ENCODE measurements at regions not wholly inside any gene's neighbourhood (a gene's known extent, or its start where the extent isn't known, plus 50 kb on each side); places are given as distances from the start of the nearest gene placed in this dataset.

- intact Hi-C loops (cut with DNase I): no loop called here
- DNase-seq: no peak
Measured at GRCh38 chr11:104666624-104667023, 231.6 kb downstream of the CASP12 start.

GRCh38 chr11:104665641-104666040 is 232.6 kb downstream of the CASP12 start:
- DNase-seq: no peak
- intact Hi-C loops (cut with DNase I): no loop called here

- DNase-seq: no peak
- intact Hi-C loops (cut with DNase I): no loop called here
Measured at GRCh38 chr11:104663190-104664140, 234.8 kb downstream of the CASP12 start.

GRCh38 chr11:104661901-104662300 is 236.4 kb downstream of the CASP12 start:
- intact Hi-C loops (cut with DNase I): no loop called here
- DNase-seq: no peak

GRCh38 chr11:104661471-104661870 is 236.8 kb downstream of the CASP12 start:
- DNase-seq: no peak
- intact Hi-C loops (cut with DNase I): no loop called here

- DNase-seq: no peak
- intact Hi-C loops (cut with DNase I): no loop called here
Measured at GRCh38 chr11:104658177-104658576, 240.1 kb downstream of the CASP12 start.

GRCh38 chr11:104657083-104657482 is 241.2 kb downstream of the CASP12 start:
- intact Hi-C loops (cut with DNase I): no loop called here
- no peak for DNase-seq

- intact Hi-C loops (cut with DNase I): no loop called here
- DNase-seq: no peak
Measured at GRCh38 chr11:104655066-104655465, 243.2 kb downstream of the CASP12 start.

- intact Hi-C loops (cut with DNase I): no loop called here
- DNase-seq: no peak
Measured at GRCh38 chr11:104654181-104654813, 244.0 kb downstream of the CASP12 start.

GRCh38 chr11:104653407-104653806 is 244.9 kb downstream of the CASP12 start:
- intact Hi-C loops (cut with DNase I): no loop called here
- no peak for DNase-seq

- DNase-seq: no peak
- intact Hi-C loops (cut with DNase I): no loop called here
Measured at GRCh38 chr11:104652996-104653395, 245.3 kb downstream of the CASP12 start.

- intact Hi-C loops (cut with DNase I): no loop called here
- no peak for DNase-seq
Measured at GRCh38 chr11:104650234-104650633, 248.0 kb downstream of the CASP12 start.

GRCh38 chr11:104649002-104649401 is 249.3 kb downstream of the CASP12 start:
- intact Hi-C loops (cut with DNase I): no loop called here
- DNase-seq: no peak

GRCh38 chr11:104645261-104646222 is 252.7 kb downstream of the CASP12 start:
- no peak for DNase-seq
- intact Hi-C loops (cut with DNase I): no loop called here

GRCh38 chr11:104637662-104638170 is 260.5 kb downstream of the CASP12 start:
- DNase-seq: no peak
- intact Hi-C loops (cut with DNase I): no loop called here

- intact Hi-C loops (cut with DNase I): no loop called here
- DNase-seq: no peak
Measured at GRCh38 chr11:104633226-104633625, 265.0 kb downstream of the CASP12 start.

GRCh38 chr11:104630352-104630751 is 267.9 kb downstream of the CASP12 start:
- intact Hi-C loops (cut with DNase I): no loop called here
- DNase-seq: no peak

GRCh38 chr11:104625246-104625645 is 273.0 kb downstream of the CASP12 start:
- DNase-seq: no peak
- intact Hi-C loops (cut with DNase I): no loop called here

- DNase-seq: no peak
- intact Hi-C loops (cut with DNase I): no loop called here
Measured at GRCh38 chr11:104624021-104624420, 274.2 kb downstream of the CASP12 start.
